Cardiac fibroblast (primary cell): ENCODE measurements at regions not wholly inside any gene's neighbourhood (a gene's known extent, or its start where the extent isn't known, plus 50 kb on each side); places are given as distances from the start of the nearest gene placed in this dataset.

ENCODE experiments used
- DNase-seq, 2 donors: peaks; one replicate each; pipeline versions ENCODE4 v3.0.0 to v3.0.0-alpha.2; 2010; ENCODE audit warnings: low read depth in 2 of 2
- H3K4me3 ChIP-seq, 2 donors: replicated peaks in 1 of 2; 1 replicate in 1 of 2; 2 replicates in 1 of 2; pipeline ENCODE4 v1.5.1; 2011; ENCODE audit warnings: low read depth in 2 of 2, low read length in 2 of 2, mild to moderate bottlenecking in 2 of 2, moderate library complexity in 1 of 2
- TF ChIP-seq, protein P1 (sequence below): IDR thresholded peaks from one replicate; pipeline ENCODE4 v1.5.1; 2011; ENCODE audit warnings: low read depth, mild to moderate bottlenecking, low read length, inconsistent platforms

DNA sequence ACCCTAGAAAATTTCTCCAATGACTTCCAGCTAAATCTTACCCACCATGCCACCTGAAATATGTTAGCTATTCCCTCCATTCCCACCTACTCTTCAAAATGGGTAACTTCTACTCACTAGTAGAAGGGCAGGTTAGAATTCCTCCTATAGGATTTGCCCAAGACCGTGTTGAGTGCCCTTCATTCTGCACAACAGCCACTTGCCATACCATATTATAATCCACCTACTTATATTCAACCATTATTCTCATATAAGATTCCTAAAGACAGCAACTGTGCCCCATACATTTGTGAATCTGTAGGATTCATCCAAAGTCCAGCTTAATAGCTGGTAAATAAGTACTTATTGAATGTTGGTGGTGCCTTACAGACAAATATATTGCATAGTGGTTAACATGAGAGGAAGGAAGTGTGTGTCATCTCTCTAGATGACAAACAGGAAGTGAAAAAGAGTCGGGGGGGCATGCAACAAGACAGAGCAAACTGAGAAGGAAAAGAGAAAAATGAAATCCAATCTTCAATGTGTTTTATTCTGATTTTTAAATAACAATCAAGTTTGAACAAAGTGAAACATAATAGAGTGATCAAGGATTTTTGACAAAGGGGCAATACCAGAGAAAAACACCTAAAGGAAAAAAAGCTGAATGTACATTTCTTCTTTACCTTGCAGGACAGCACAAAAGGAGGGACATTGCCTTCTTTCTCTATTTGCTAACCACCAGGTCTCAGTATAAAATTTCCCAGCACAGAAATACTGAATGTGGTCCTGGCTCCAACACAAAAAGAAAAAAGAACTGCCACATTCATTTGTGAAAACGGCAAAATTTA is 389.3 kb upstream of the USP15 start:
- DNase-seq, result no peak

DNA sequence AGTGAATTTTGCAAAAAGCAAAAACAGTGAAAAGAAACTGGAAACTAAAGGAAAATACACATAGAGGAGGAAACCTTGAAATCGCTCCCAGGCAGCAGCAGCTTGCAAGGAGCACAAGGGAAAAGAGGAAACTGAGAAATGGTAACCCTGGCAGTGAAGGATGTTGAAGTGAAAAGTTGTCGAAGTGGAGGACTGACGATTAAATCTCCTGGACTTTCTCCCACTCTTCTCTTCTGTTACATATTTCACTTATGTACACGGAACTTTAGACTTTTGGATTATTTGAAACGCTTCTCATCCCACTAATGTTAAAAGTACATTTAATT is 388.8 kb upstream of the USP15 start:
- no peak overlapping the region for H3K4me3 ChIP-seq
- TF ChIP-seq, protein P1, sequence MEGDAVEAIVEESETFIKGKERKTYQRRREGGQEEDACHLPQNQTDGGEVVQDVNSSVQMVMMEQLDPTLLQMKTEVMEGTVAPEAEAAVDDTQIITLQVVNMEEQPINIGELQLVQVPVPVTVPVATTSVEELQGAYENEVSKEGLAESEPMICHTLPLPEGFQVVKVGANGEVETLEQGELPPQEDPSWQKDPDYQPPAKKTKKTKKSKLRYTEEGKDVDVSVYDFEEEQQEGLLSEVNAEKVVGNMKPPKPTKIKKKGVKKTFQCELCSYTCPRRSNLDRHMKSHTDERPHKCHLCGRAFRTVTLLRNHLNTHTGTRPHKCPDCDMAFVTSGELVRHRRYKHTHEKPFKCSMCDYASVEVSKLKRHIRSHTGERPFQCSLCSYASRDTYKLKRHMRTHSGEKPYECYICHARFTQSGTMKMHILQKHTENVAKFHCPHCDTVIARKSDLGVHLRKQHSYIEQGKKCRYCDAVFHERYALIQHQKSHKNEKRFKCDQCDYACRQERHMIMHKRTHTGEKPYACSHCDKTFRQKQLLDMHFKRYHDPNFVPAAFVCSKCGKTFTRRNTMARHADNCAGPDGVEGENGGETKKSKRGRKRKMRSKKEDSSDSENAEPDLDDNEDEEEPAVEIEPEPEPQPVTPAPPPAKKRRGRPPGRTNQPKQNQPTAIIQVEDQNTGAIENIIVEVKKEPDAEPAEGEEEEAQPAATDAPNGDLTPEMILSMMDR, result no peak
- no peak for DNase-seq

More for the DNA sequence above, 389.3 kb upstream of the USP15 start:
- TF ChIP-seq, protein P1, result no peak
- H3K4me3 ChIP-seq, result no peak overlapping the region

DNA sequence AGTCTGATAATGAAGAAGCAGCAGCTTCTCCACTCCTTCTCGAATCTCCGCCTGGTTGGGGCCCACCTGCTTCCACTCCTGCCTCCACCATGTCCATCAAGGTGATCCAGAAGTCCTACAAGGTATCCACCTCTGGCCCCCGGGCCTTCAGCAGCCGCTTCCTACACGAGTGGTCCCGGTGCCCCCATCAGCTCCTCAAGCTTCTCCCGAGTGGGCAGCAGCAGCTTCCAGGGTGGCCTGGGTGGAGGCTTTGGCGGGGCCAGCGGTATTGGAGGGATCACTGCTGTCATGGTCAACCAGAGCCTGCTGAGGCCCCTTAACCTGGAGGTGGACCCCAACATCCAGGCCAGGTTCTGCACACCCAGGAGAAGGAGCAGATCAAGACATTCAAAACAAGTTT is 381.0 kb upstream of the USP15 start:
- no peak for DNase-seq
- TF ChIP-seq, protein P1, result no peak
- H3K4me3 ChIP-seq, result no peak overlapping the region

DNA sequence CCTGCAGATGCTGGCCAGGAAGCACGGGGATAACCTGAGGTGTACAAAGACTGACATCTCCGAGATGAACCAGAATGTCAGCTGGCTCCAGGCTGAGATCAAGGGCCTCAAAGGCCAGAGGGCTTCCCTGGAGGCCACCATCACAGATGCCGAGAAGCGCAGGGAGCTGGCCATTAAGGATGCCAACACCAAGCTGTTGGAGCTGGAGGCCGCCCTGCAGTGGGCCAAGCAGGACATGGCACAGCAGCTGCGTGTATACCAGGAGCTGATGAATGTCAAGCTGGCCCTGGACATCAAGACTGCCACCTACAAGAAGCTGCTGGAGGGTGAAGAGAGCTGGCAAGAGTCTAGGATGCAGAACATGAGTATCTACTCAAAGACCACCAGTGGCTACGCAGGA is 380.0 kb upstream of the USP15 start:
- TF ChIP-seq, protein P1, result no peak
- DNase-seq, result no peak
- H3K4me3 ChIP-seq, result no peak overlapping the region

DNA sequence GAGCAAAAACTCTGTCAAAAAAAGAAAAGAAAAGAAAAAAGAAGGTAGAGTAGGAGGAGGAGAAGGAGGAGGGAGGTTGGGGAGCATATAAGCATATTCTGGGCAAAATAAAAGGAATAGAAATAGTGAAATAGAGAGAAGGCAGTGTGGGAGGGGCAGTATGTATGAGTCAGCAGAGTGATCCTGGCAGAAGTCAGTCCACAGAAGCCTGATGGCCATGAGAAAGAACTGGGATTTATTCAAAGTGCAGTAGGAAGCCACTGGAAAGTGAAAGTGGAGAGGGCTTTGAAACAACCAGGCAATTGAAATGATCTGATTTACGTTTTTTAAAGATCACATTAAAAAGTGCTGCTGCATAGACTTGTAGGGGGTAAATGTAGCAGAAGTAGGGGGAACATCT is 368.6 kb upstream of the USP15 start:
- H3K4me3 ChIP-seq, result no peak overlapping the region
- TF ChIP-seq, protein P1, result no peak
- DNase-seq, result no peak

DNA sequence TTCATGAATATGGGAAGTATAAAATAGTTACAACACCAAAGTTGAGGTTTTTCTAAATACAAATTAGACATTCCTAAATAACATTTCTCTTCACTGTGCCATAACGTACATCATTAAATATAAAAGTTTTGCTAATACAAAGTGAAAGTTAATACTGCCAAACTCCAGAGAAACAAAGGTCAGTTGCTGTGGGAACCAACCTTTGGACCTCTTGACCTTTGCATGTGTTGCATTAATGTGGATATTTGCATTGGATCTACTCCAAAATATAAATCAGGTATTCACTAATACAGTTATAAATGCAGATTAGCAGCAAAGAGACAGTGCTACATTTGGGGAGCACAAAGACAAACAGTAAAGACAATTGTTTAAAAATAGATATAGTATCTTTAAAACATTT is 366.0 kb upstream of the USP15 start:
- no peak overlapping the region for H3K4me3 ChIP-seq
- DNase-seq, result no peak
- TF ChIP-seq, protein P1, result no peak

DNA sequence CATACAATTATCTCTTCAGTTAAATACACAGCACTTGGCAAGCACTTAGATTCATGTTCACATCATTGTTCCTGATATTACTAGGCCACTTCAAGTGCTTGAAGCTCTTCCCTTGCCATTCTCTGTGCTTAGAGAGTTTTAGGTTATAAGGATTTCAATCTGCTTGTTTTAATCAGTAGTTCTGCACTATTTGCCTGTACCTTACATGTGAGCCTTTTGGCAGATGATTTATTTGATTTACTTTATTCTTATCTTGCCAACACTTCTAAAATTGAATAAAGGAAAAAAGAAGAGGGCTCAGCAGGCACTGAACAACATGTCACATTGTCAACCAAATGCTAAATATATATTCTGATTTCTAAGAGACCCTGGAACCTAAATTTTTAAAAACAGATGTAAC is 363.8 kb upstream of the USP15 start:
- TF ChIP-seq, protein P1, result no peak
- no peak overlapping the region for H3K4me3 ChIP-seq
- DNase-seq, result no peak
